CD4-positive, alpha-beta memory T cell (primary cell): ENCODE measurements at regions not wholly inside any gene's neighbourhood (a gene's known extent, or its start where the extent isn't known, plus 50 kb on each side); places are given as distances from the start of the nearest gene placed in this dataset.
A peak's percentile ranks its signal among the peaks of the same experiment; 100 is the strongest.

Experiments used
- CTCF ChIA-PET: fragments of 350-600 bp; sonication (Branson Sonifier 250); formaldehyde crosslinking; loops from one replicate; lab custom pipeline; 2021; ENCODE audit warnings: inconsistent platforms; ENCODE audit not compliant: partially characterized antibody; lab: Charles Lee
- POLR2A ChIA-PET: fragments of 350-600 bp; sonication (Branson Sonifier 250); formaldehyde crosslinking; loops from one replicate; lab custom pipeline; 2021; ENCODE audit not compliant: partially characterized antibody; lab: Charles Lee
- DNase-seq, 5 donors: peaks; one replicate each; pipeline versions ENCODE4 v3.0.0 to v3.0.0-alpha.2; 2020 to 2022; ENCODE audit warnings: mixed read lengths in 1 of 5
- H3K27ac ChIP-seq: one replicate; pipeline ENCODE4 v1.7.0; 2013; ENCODE audit warnings: low read depth, low read length
- H3K27me3 ChIP-seq: 2 replicates; pipeline ENCODE4 v1.7.0; 2013; ENCODE audit warnings: mild to moderate bottlenecking, low read length, moderate library complexity; ENCODE audit not compliant: insufficient read depth
- H3K36me3 ChIP-seq: 2 replicates; pipeline ENCODE4 v1.7.0; 2013; ENCODE audit warnings: mild to moderate bottlenecking, low read length, moderate library complexity; ENCODE audit not compliant: insufficient read depth
- H3K4me1 ChIP-seq: 2 replicates; pipeline ENCODE4 v1.7.0; 2013; ENCODE audit warnings: mild to moderate bottlenecking, low read length, moderate library complexity; ENCODE audit not compliant: insufficient read depth
- H3K4me3 ChIP-seq, 2 donors: one replicate each; pipeline ENCODE4 v1.7.0; 2013; ENCODE audit warnings: low read length in 2 of 2, mild to moderate bottlenecking in 1 of 2
- H3K9me3 ChIP-seq, 2 donors: one replicate each; pipeline ENCODE4 v1.7.0; 2013; ENCODE audit warnings: low read length in 2 of 2, control low read depth in 1 of 2; ENCODE audit not compliant: control insufficient read depth in 1 of 2
- H3K27ac Mint-ChIP-seq, 7 donors: one replicate each; pipeline ENCODE4 v1.8.0; 2020 to 2021; ENCODE audit warnings: mixed read lengths in 7 of 7, mild to moderate bottlenecking in 6 of 7, inconsistent platforms in 3 of 7, moderate library complexity in 3 of 7
- H3K27me3 Mint-ChIP-seq, 2 donors: one replicate each; pipeline ENCODE4 v1.8.0; 2020 to 2021; ENCODE audit warnings: mixed read lengths in 2 of 2
- H3K36me3 Mint-ChIP-seq, 2 donors: one replicate each; pipeline ENCODE4 v1.8.0; 2020 to 2021; ENCODE audit warnings: mixed read lengths in 2 of 2, inconsistent platforms in 1 of 2, mild to moderate bottlenecking in 1 of 2
- H3K4me1 Mint-ChIP-seq, 4 donors: one replicate each; pipeline ENCODE4 v1.8.0; 2020 to 2021; ENCODE audit warnings: mixed read lengths in 4 of 4, mild to moderate bottlenecking in 1 of 4
- H3K4me3 Mint-ChIP-seq, 8 donors: one replicate each; pipeline ENCODE4 v1.8.0; 2020 to 2021; ENCODE audit warnings: mixed read lengths in 8 of 8, mild to moderate bottlenecking in 7 of 8, moderate library complexity in 6 of 8, inconsistent platforms in 3 of 8
- H3K9me3 Mint-ChIP-seq, 8 donors: one replicate each; pipeline ENCODE4 v1.8.0; 2020 to 2021; ENCODE audit warnings: mixed read lengths in 8 of 8, mild to moderate bottlenecking in 5 of 8, inconsistent platforms in 3 of 8, moderate library complexity in 1 of 8
- intact Hi-C: fragments of 100-400 bp; cut with micrococcal nuclease; formaldehyde crosslinking; loops from one replicate; pipeline ENCODE4 v1.15.1; 2023

- intact Hi-C loops = no loop called here
- Mint-ChIP-seq H3K27me3 (no peaks in the 10 kb centered on the region), H3K36me3 (no peaks in the 10 kb centered on the region), H3K4me3 (no peak overlapping the region), H3K27ac (peak overlapping the region in 2 of 7 donors; percentile 10 to 70), H3K4me1 (peaks cover 65 to 88% (median 76%) of the 10 kb centered on the region in 4 donors), H3K9me3 (peaks cover 0 to 4% (median 0%) of the 10 kb centered on the region in 8 donors)
- Histone ChIP-seq H3K27me3 (no peaks in the 10 kb centered on the region), H3K4me1 (peaks cover 85% of the 10 kb centered on the region), H3K9me3 (no peaks in the 10 kb centered on the region), H3K27ac (no peak overlapping the region), H3K4me3 (no peak overlapping the region), H3K36me3 (no peaks in the 10 kb centered on the region)
- ChIA-PET POLR2A (no interaction called here), CTCF (no interaction called here)
- DNase-seq = no peak
Measured at GRCh38 chr2:74036010-74036409, 51.3 kb downstream of the TET3 start.

DNA sequence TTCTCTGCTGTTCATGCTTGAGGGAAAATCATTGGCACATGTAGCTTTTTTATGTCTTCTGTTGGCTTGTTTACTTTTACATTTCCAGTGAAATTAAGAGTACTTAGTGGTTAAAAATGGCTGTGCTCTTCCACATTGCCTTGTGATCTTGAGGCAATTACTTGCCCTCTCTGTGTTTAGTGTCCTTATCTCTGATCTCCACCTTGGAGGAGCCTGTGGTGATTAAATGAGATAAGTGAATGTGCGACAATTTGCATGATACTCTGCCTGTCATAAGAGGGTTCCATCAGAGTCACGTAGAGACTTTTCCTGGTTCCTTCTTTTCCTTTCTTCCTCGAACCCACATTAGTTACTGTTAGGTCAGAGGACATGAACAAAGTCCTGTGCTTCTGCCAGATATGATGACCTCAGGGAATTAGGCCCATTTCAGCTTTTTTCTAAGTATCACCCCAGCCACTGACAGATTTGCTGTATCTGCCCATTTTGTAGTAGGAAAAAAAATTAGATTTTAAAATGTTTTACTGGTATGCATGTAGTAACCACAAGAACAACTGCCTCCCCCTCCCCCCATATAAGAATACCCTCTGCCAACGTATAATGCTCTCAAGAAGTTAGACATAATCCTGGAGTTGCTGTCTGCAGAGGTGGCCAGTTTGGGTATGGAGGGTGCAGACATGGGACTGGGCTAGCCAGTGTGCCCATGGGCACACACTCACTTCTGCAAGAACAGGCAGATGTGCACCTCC is 51.9 kb downstream of the TET3 start:
- H3K9me3 Mint-ChIP-seq = peaks cover 0 to 4% (median 0%) of the 10 kb centered on the region in 8 donors
- peaks cover 63 to 86% (median 76%) of the 10 kb centered on the region in 4 donors for H3K4me1 Mint-ChIP-seq
- POLR2A ChIA-PET = no interaction called here
- no peaks in the 10 kb centered on the region for H3K9me3 ChIP-seq
- no peaks in the 10 kb centered on the region for H3K36me3 ChIP-seq
- no peaks in the 10 kb centered on the region for H3K36me3 Mint-ChIP-seq
- H3K27ac ChIP-seq = no peak overlapping the region
- H3K27me3 Mint-ChIP-seq = no peaks in the 10 kb centered on the region
- H3K4me3 Mint-ChIP-seq = peak overlapping the region in 3 of 8 donors; percentile 13 to 44 (median 40)
- H3K4me1 ChIP-seq = peaks cover 85% of the 10 kb centered on the region
- no peaks in the 10 kb centered on the region for H3K27me3 ChIP-seq
- CTCF ChIA-PET = no interaction called here
- H3K27ac Mint-ChIP-seq = peak overlapping the region in 4 of 7 donors; percentile 6 to 70 (median 24)
- H3K4me3 ChIP-seq = no peak overlapping the region
- intact Hi-C loops = no loop called here
- no peak for DNase-seq

GRCh38 chr2:74037379-74037860 is 52.7 kb downstream of the TET3 start:
- ChIA-PET CTCF (no interaction called here), POLR2A (no interaction called here)
- no peaks in the 10 kb centered on the region for H3K36me3 ChIP-seq
- Mint-ChIP-seq H3K4me1 (peaks cover 58 to 81% (median 71%) of the 10 kb centered on the region in 4 donors), H3K27ac (peak overlapping the region in 3 of 7 donors; percentile 4 to 87 (median 6)), H3K27me3 (no peaks in the 10 kb centered on the region), H3K9me3 (peaks cover 0 to under 1% (median 0%) of the 10 kb centered on the region in 8 donors), H3K4me3 (peak overlapping the region in 2 of 8 donors; percentile 7 to 64), H3K36me3 (no peaks in the 10 kb centered on the region)
- DNase-seq = no peak
- peaks cover 81% of the 10 kb centered on the region for H3K4me1 ChIP-seq
- no peaks in the 10 kb centered on the region for H3K9me3 ChIP-seq
- no peak overlapping the region for H3K27ac ChIP-seq
- no peak overlapping the region for H3K4me3 ChIP-seq
- H3K27me3 ChIP-seq = no peaks in the 10 kb centered on the region
- intact Hi-C loops = no loop called here

DNA sequence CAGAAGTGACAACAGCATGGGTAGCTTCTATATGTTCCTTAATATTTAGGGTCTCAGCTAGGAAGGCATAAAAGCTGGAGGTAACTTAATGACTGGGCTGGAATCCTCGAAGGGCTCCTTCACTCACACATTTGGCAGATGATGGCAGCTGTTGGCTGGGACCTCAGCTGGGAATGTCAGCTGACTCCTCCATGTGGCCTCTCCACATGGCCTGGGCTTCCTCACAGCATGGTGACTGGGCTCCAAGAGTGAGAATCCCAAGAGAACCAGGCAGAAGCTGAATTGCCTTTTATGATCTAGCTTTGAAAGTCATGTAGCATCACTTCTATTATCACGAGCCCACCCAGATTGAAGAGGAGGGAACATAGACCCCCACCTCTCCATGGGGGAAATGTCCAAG is 54.9 kb downstream of the TET3 start:
- Histone ChIP-seq H3K27me3 (no peaks in the 10 kb centered on the region), H3K36me3 (no peaks in the 10 kb centered on the region), H3K4me1 (peaks cover 62% of the 10 kb centered on the region), H3K27ac (no peak overlapping the region), H3K9me3 (no peaks in the 10 kb centered on the region), H3K4me3 (no peak overlapping the region)
- Mint-ChIP-seq H3K27me3 (no peaks in the 10 kb centered on the region), H3K9me3 (no peaks in the 10 kb centered on the region), H3K27ac (peak overlapping the region in 3 of 7 donors; percentile 2 to 61 (median 4)), H3K4me3 (no peak overlapping the region), H3K4me1 (peaks cover 52 to 71% (median 65%) of the 10 kb centered on the region in 4 donors), H3K36me3 (no peaks in the 10 kb centered on the region)
- no peak for DNase-seq
- CTCF ChIA-PET = no interaction called here
- POLR2A ChIA-PET = no interaction called here
- intact Hi-C loops = no loop called here

DNA sequence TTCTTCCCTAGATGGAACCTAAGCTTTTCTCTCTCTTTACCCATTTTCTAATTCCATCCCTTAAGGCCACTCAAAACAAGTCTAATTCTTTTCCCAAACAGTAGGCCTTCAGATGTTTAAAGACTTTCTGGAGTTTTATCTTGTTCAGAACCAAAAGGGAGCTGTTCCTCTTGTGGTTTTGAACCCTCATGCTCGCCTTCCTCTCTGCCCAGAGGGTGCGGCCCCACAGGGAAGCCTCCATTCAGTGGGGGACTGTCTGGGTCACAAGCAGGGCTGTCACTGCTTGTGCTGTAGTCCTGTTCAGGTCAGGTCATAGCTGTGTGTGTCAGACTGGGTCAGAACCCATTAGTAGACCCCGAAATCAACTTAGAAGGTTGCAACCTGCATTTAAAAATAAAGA is 56.5 kb downstream of the TET3 start:
- peaks cover 55% of the 10 kb centered on the region for H3K4me1 ChIP-seq
- ChIA-PET POLR2A (interaction anchor here (1.0 kb wide), 1 partner anchor 11 kb away, joined by 5 read pairs; no protein-coding TSS in a partner anchor), CTCF (interaction anchor here (0.7 to 1.4 kb wide), 3 partner anchors 10 to 29 kb away, joined by 3 read pairs; no protein-coding TSS in a partner anchor)
- Mint-ChIP-seq H3K27ac (peak overlapping the region in 5 of 7 donors; percentile 54 to 84 (median 76)), H3K27me3 (no peaks in the 10 kb centered on the region), H3K4me1 (peaks cover 49 to 66% (median 62%) of the 10 kb centered on the region in 4 donors), H3K4me3 (no peak overlapping the region), H3K36me3 (peaks cover 3 to 4% of the 10 kb centered on the region in 2 donors), H3K9me3 (no peaks in the 10 kb centered on the region)
- no peaks in the 10 kb centered on the region for H3K9me3 ChIP-seq
- DNase-seq = no peak
- H3K4me3 ChIP-seq = no peak overlapping the region
- H3K27ac ChIP-seq = no peak overlapping the region
- H3K36me3 ChIP-seq = no peaks in the 10 kb centered on the region
- no peaks in the 10 kb centered on the region for H3K27me3 ChIP-seq
- intact Hi-C loops = no loop called here

- no peak for DNase-seq
- ChIA-PET CTCF (interaction anchor here (0.6 to 1.4 kb wide), 3 partner anchors 10 to 215 kb away, joined by 3 read pairs; no protein-coding TSS in a partner anchor), POLR2A (interaction anchor here (1.0 kb wide), 1 partner anchor 10 kb away, joined by 5 read pairs; no protein-coding TSS in a partner anchor)
- Histone ChIP-seq H3K27ac (no peak overlapping the region), H3K36me3 (no peaks in the 10 kb centered on the region), H3K4me1 (peaks cover 50% of the 10 kb centered on the region), H3K27me3 (no peaks in the 10 kb centered on the region), H3K4me3 (no peak overlapping the region), H3K9me3 (no peaks in the 10 kb centered on the region)
- intact Hi-C loops = no loop called here
- H3K9me3 Mint-ChIP-seq = no peaks in the 10 kb centered on the region
- H3K36me3 Mint-ChIP-seq = peaks cover 5 to 7% of the 10 kb centered on the region in 2 donors
- H3K27ac Mint-ChIP-seq = peak overlapping the region in 5 of 7 donors; percentile 5 to 72 (median 62)
- no peaks in the 10 kb centered on the region for H3K27me3 Mint-ChIP-seq
- H3K4me1 Mint-ChIP-seq = peaks cover 44 to 61% (median 56%) of the 10 kb centered on the region in 4 donors
- no peak overlapping the region for H3K4me3 Mint-ChIP-seq
Measured at GRCh38 chr2:74041726-74042125, 57.0 kb downstream of the TET3 start.

DNA sequence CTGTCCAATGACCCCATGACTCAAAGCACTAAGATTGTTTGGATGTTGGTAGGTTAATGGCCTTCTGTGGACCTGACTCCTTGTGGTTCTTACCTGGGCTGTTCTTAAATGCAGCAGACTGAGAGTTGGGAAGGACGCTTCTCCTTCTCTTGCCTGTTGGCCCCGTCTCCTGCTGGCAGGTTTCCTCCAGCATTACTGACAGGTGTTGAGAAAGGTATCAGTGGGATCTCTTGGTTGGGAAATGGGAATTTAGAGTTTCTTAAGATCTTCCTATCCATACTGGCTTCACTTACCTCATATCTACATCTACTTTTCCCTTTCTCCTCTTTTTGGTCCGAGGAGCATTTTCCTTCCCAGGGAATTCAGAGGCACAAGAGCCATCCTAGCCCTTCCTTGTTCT is 57.9 kb downstream of the TET3 start:
- H3K4me3 ChIP-seq = no peak overlapping the region
- no peaks in the 10 kb centered on the region for H3K9me3 ChIP-seq
- Mint-ChIP-seq H3K27ac (peak overlapping the region in 2 of 7 donors; percentile 2 to 44), H3K36me3 (peaks cover 11% of the 10 kb centered on the region in 2 donors), H3K27me3 (no peaks in the 10 kb centered on the region), H3K4me3 (no peak overlapping the region), H3K4me1 (peaks cover 38 to 52% (median 49%) of the 10 kb centered on the region in 4 donors), H3K9me3 (no peaks in the 10 kb centered on the region)
- H3K27ac ChIP-seq = no peak overlapping the region
- H3K4me1 ChIP-seq = peaks cover 41% of the 10 kb centered on the region
- POLR2A ChIA-PET = no interaction called here
- no peaks in the 10 kb centered on the region for H3K36me3 ChIP-seq
- H3K27me3 ChIP-seq = no peaks in the 10 kb centered on the region
- intact Hi-C loops = no loop called here
- DNase-seq = no peak
- CTCF ChIA-PET = no interaction called here
